GM23338 (cell line): ENCODE measurements at regions not wholly inside any gene's neighbourhood (a gene's known extent, or its start where the extent isn't known, plus 50 kb on each side); places are given as distances from the start of the nearest gene placed in this dataset.

ENCODE experiments used
- ATAC-seq: fragments of 200-7000 bp; cut with Tn5 transposase; 3 replicates; pipeline ENCODE4 v1.9.1; 2020
- DNase-seq: peaks from one replicate; pipeline ENCODE4 v3.0.0-alpha.2; 2015; ENCODE audit warnings: low spot score
- H2AFZ ChIP-seq: fragments of 200-600 bp; sonication (generic); 2 replicates; pipeline ENCODE4 v1.8.0; 2016; ENCODE audit warnings: antibody characterized with exemption, mild to moderate bottlenecking, moderate library complexity
- H3F3A ChIP-seq: fragments of 200-600 bp; sonication (generic); replicated peaks from 2 replicates; pipeline ENCODE4 v1.8.0; 2017; ENCODE audit warnings: antibody characterized with exemption, mixed run types, low read depth
- H3K27ac ChIP-seq: fragments of 200-600 bp; sonication (generic); 2 replicates; pipeline ENCODE4 v1.6.1; 2016; ENCODE audit warnings: low read depth
- H3K27me3 ChIP-seq: fragments of 200-600 bp; sonication (generic); 2 replicates; pipeline ENCODE4 v1.8.0; 2016; ENCODE audit warnings: mild to moderate bottlenecking, mixed run types, moderate library complexity; ENCODE audit not compliant: insufficient read depth
- H3K36me3 ChIP-seq: fragments of 200-600 bp; sonication (generic); 2 replicates; pipeline ENCODE4 v1.8.0; 2016; ENCODE audit warnings: mild to moderate bottlenecking; ENCODE audit not compliant: insufficient read depth
- H3K4me1 ChIP-seq: fragments of 200-600 bp; sonication (generic); 2 replicates; pipeline ENCODE4 v1.8.0; 2016; ENCODE audit warnings: mild to moderate bottlenecking, moderate library complexity; ENCODE audit not compliant: insufficient read depth
- H3K4me2 ChIP-seq: fragments of 200-600 bp; sonication (generic); 2 replicates; pipeline ENCODE4 v1.7.1; 2017; ENCODE audit warnings: mixed run types
- H3K4me3 ChIP-seq: fragments of 200-600 bp; sonication (generic); 2 replicates; pipeline ENCODE4 v1.6.1; 2016; ENCODE audit warnings: mixed run types
- H3K79me2 ChIP-seq: fragments of 200-600 bp; sonication (generic); replicated peaks from 2 replicates; pipeline ENCODE4 v1.8.0; 2017; ENCODE audit warnings: mild to moderate bottlenecking; ENCODE audit not compliant: insufficient read depth
- H3K9me2 ChIP-seq: fragments of 200-600 bp; sonication (generic); 2 replicates; pipeline ENCODE4 v1.8.0; 2017; ENCODE audit not compliant: insufficient read depth
- H4K20me1 ChIP-seq: fragments of 200-600 bp; sonication (generic); replicated peaks from 2 replicates; pipeline ENCODE4 v1.8.0; 2017; ENCODE audit warnings: mild to moderate bottlenecking; ENCODE audit not compliant: insufficient read depth
- H3K27ac Mint-ChIP-seq: 2 replicates; pipeline ENCODE4 v1.8.0; 2020; ENCODE audit warnings: inconsistent platforms, mild to moderate bottlenecking, moderate library complexity, mixed read lengths
- H3K27me3 Mint-ChIP-seq: 3 replicates; pipeline ENCODE4 v1.8.0; 2022; ENCODE audit warnings: low read depth, mild to moderate bottlenecking, moderate library complexity, mixed read lengths, inconsistent platforms; ENCODE audit not compliant: insufficient read depth, poor library complexity
- H3K36me3 Mint-ChIP-seq: 3 replicates; pipeline ENCODE4 v1.8.0; 2021; ENCODE audit warnings: low read depth, mild to moderate bottlenecking, inconsistent platforms, moderate library complexity, mixed read lengths
- H3K4me1 Mint-ChIP-seq: 3 replicates; pipeline ENCODE4 v1.8.0; 2020; ENCODE audit warnings: mild to moderate bottlenecking, inconsistent platforms, mixed read lengths
- H3K4me3 Mint-ChIP-seq: 3 replicates; pipeline ENCODE4 v1.8.0; 2021; ENCODE audit warnings: moderate library complexity, mild to moderate bottlenecking, inconsistent platforms, mixed read lengths
- H3K9me3 Mint-ChIP-seq: 3 replicates; pipeline ENCODE4 v1.8.0; 2020; ENCODE audit warnings: moderate library complexity, mild to moderate bottlenecking, inconsistent platforms, mixed read lengths
- CREB1 ChIP-seq: fragments of 250-450 bp; sonication (Bioruptor Pico); IDR thresholded peaks from 2 replicates; pipeline ENCODE4 v1.5.0; 2020; ENCODE audit warnings: low read depth, mild to moderate bottlenecking, moderate library complexity
- CTCF ChIP-seq, 2 experiments: fragments of 200-600 bp in 1 of 2; sonication (generic) in 1 of 2; conservative IDR thresholded peaks; 2 replicates each; pipeline versions ENCODE4 v1.5.1 to v1.6.1; 2016 to 2017; ENCODE audit warnings: antibody characterized with exemption in 2 of 2, low read depth in 2 of 2, mild to moderate bottlenecking in 2 of 2, moderate library complexity in 1 of 2
- ETS1 ChIP-seq: IDR thresholded peaks from 2 replicates; pipeline ENCODE4 v1.6.1; 2016; ENCODE audit warnings: antibody characterized with exemption
- EZH2 ChIP-seq: fragments of 200-600 bp; sonication (generic); IDR thresholded peaks from one replicate; pipeline ENCODE4 v1.8.0; 2017; ENCODE audit warnings: antibody characterized with exemption, mild to moderate bottlenecking, low read depth; ENCODE audit not compliant: unreplicated experiment
- EZH2phosphoT487 ChIP-seq: fragments of 200-600 bp; sonication (generic); IDR thresholded peaks from one replicate; pipeline ENCODE4 v1.8.1; 2018; ENCODE audit warnings: antibody characterized with exemption; ENCODE audit not compliant: unreplicated experiment
- JUNB ChIP-seq: IDR thresholded peaks from one replicate; pipeline ENCODE4 v1.6.1; 2016; ENCODE audit warnings: antibody characterized with exemption; ENCODE audit not compliant: unreplicated experiment
- NANOG ChIP-seq: IDR thresholded peaks from 2 replicates; pipeline ENCODE4 v1.6.1; 2016; ENCODE audit warnings: antibody characterized with exemption, borderline replicate concordance
- POLR2AphosphoS5 ChIP-seq: IDR thresholded peaks from 2 replicates; pipeline ENCODE4 v1.6.1; 2016; ENCODE audit warnings: antibody characterized with exemption, low read depth
- REST ChIP-seq: IDR thresholded peaks from one replicate; pipeline ENCODE4 v1.6.1; 2018; ENCODE audit warnings: antibody characterized with exemption; ENCODE audit not compliant: unreplicated experiment
- STAT1 ChIP-seq: IDR thresholded peaks from one replicate; pipeline ENCODE4 v1.6.1; 2016; ENCODE audit warnings: antibody characterized with exemption; ENCODE audit not compliant: unreplicated experiment
- ZNF114 ChIP-seq: fragments of 250-450 bp; sonication (Bioruptor Pico); IDR thresholded peaks from 2 replicates; pipeline ENCODE4 v1.5.0; 2020; ENCODE audit warnings: mild to moderate bottlenecking, moderate library complexity
- ZNF331 ChIP-seq: fragments of 250-450 bp; sonication (Bioruptor Pico); IDR thresholded peaks from 2 replicates; pipeline ENCODE4 v1.5.0; 2020; ENCODE audit warnings: low read depth, mild to moderate bottlenecking, moderate library complexity
- ZNF462 ChIP-seq: fragments of 250-450 bp; sonication (Bioruptor Pico); IDR thresholded peaks from 2 replicates; pipeline ENCODE4 v1.5.0; 2020; ENCODE audit warnings: mild to moderate bottlenecking, moderate library complexity

- Histone ChIP-seq H3K27ac (no peak overlapping the region), H3K9me2 (no peaks in the 10 kb centered on the region), H3K27me3 (no peaks in the 10 kb centered on the region), H2AFZ (no peak overlapping the region), H3K36me3 (no peaks in the 10 kb centered on the region), H3K4me2 (no peak overlapping the region), H3K4me3 (no peak overlapping the region), H3K79me2 (no peaks in the 10 kb centered on the region), H3K4me1 (peaks cover 6% of the 10 kb centered on the region; the same call in 1 of the 2 replicates), H4K20me1 (no peaks in the 10 kb centered on the region), H3F3A (no peaks in the 10 kb centered on the region)
- Mint-ChIP-seq H3K4me3 (no peak overlapping the region), H3K27me3 (no peaks in the 10 kb centered on the region), H3K9me3 (no peaks in the 10 kb centered on the region), H3K4me1 (peaks cover 6% of the 10 kb centered on the region), H3K27ac (no peak overlapping the region), H3K36me3 (no peaks in the 10 kb centered on the region)
- TF ChIP-seq CREB1 (CRISPR knock-in tag) = no peak
- no peak for TF ChIP-seq ZNF114 (CRISPR knock-in tag)
- TF ChIP-seq CTCF (conservative IDR thresholded peaks at IDR 0.05; ENCODE audit: low read depth in 2 of 2) = no peak
- no peak for TF ChIP-seq POLR2AphosphoS5
- no peak for TF ChIP-seq EZH2phosphoT487
- TF ChIP-seq ZNF331 = no peak
- no peak for TF ChIP-seq ETS1
- TF ChIP-seq STAT1 = no peak
- no peak for TF ChIP-seq ZNF462 (CRISPR knock-in tag)
- no peak for TF ChIP-seq NANOG
- TF ChIP-seq EZH2 = no peak
- no peak for TF ChIP-seq REST
- TF ChIP-seq JUNB = no peak
- no peak for DNase-seq
- no peak for ATAC-seq
These were observed 1140.6 kb downstream of the BCL11B start for GRCh38 chr14:98131406-98131805.
